ENCODE measurements at regions not wholly inside any gene's neighbourhood (a gene's known extent, or its start where the extent isn't known, plus 50 kb on each side); places are given as distances from the start of the nearest gene placed in this dataset.

DNA sequence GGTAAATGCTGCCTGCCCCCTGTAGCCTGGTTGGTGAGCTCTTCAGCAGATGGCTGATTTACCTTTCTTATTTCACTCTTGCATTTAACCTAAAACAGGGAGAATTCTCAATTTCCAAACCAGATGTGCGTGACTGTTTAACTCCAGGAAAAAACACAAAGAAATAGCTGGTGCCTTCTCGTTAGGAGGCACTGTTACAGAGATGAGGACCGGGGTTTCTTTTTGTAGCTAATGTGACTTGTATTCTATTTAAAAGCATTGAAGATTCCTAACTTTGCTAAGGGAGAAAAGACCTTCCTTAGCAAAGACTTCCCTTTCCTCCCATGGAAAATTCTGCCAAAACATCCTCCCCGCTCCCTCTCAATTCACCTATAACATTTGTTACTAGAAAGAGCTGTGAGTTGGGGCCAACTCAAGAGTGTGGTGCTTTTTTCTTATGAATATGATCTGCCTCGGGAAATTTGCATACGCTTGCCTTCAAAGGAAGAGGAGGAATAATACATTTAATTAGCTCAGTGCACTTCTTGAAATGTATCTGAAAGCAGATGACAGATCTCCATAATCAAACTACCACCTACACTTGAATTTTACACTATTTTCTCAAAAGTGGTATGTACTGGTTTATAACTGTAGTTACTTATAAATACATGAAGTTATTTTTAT is 102.0 kb upstream of the ARID2 start:
- no peak for DNase-seq (ENCODE audit: low read depth)

DNA sequence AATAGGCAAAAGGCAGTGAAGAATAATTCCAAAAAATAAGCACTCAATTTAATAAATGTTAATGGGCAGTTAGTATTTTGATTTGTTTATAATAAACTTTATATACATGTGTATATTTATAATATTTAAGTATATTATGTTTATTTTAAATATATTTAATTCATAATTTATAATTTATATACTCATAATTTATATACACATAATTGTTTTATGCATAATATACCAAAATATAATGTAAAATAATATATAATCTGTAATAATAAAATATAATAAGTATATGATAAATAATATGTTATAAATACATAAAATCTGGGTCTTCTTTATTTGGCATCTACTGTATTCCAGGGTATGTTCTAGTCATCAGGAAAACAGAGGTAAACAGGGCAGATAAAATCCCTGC is 100.2 kb upstream of the ARID2 start:
- no peak for DNase-seq (ENCODE audit: low read depth)

DNA sequence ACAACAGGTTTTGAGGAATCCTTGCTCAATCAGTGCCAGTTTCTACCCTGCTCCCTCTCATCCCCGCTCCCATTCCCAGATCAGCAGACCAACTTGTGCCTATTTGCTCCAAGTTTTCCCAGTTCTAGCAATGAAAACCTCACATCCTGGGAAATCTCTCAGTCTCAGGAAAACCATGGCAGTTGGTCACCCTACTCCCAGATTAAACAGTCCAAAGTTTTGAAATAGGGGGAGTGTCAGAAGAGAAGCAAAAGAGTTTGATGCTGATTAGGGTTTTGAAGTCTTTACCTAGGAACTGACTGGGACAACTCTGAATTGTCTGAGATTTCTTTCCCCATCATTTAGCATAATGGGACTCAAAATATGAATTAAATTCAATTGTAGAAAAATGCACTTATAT is 95.8 kb upstream of the ARID2 start:
- no peak for DNase-seq (ENCODE audit: low read depth)

DNA sequence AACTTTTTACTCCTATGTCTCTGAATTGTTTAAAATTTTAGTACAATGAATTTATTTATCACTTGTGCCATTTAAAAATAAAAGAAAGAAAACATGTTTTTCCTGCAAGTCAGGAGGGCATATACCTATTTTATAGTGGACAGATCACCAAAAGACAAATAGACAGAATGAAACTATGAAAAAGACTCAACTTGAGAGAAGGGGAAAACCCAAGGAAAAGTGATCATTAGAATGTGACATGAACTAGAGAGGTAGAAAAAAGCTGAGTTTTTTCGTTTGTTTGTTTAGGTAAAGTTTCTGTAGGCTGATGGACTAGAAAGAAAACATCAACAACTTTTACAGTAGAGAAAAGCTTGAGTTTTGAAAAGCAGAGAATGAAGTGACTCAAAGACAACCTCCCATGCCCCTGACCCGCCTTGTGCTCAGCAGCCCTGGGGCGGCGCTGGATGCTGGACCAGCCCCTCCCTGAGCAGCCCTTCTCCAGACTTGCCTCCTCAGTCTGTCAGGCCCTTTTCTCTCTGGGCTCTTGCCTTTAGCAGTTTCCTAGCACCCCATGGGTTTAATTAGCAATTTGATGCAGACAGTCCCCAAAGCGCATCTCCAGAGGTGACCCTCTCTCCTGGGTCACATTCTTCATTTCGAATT is 95.1 kb upstream of the ARID2 start:
- no peak for DNase-seq (ENCODE audit: low read depth)

DNA sequence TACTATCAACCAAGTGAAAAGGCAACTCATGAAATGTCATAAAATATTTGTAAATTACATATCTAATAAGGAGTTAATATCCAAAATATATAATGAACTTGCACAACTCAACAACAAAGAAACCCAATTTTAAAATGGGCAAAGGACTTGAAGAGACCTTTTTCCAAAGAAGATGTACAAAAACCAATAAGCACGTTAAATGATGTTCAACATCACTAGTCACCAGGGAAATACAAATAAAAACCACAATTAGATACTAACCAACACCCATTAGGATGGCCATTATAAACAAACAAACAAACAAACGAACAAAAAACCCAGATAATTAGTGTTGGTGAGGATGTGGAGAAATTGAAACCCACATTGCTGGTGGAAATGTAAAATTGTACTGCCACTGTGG is 92.3 kb upstream of the ARID2 start:
- DNase-seq (ENCODE audit: low read depth), result no peak

DNA sequence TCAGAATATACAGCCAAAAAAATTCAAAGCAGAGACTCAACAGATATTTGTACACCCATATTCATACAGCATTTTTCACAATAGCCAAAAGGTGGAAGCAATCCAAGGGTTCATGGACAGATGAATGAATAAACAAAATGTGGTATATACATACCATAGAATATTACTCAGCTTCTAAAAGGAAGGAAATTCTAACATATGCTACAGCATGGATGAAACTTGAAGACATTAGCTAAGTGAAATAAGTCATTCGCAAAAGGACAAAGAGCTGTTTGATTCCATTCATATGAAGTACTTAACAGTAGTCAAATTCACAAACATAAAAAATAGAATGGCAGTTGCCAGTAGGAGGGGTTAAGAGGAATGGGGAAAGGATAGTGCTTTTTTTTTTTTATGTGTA is 91.8 kb upstream of the ARID2 start:
- no peak for DNase-seq (ENCODE audit: low read depth)

DNA sequence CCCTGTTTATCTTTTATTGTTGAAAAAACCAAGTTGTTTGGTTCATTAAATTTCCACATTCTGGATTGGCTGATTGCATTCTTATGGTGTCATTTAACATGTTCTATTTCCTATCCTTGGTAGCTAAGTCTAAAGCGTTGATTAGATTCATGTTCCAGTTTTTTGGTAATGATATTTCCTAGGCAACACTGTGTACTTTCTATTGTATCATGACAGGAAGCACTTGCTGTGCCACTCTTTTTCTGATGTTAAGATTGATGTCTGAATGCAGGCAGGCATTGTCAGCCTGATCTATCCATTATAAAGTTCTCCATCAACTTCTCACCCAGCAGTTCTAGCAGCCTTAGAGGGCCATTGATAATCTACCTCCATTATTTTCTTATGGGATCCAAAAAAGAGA is 91.1 kb upstream of the ARID2 start:
- DNase-seq (ENCODE audit: low read depth), result no peak

DNA sequence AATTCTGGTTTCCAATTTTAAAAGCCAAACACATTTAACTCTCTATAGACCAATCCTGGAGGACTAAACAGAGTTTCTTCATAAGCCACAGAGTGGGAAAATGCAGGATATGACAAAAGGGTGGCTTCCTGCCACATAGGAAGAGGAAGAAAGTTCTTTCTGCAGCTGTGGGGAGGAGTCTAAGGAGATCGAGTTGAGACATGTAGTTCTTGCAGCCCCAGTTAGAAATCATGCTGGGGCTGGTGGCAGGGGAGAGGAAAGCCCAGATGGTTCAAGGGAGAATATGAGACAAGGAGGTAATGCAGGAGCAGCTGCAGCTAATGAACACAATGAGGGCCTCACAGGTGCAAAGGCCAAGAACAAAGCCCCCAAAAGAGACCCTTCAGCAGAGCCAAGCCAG is 85.0 kb upstream of the ARID2 start:
- DNase-seq (ENCODE audit: low read depth), result no peak

DNA sequence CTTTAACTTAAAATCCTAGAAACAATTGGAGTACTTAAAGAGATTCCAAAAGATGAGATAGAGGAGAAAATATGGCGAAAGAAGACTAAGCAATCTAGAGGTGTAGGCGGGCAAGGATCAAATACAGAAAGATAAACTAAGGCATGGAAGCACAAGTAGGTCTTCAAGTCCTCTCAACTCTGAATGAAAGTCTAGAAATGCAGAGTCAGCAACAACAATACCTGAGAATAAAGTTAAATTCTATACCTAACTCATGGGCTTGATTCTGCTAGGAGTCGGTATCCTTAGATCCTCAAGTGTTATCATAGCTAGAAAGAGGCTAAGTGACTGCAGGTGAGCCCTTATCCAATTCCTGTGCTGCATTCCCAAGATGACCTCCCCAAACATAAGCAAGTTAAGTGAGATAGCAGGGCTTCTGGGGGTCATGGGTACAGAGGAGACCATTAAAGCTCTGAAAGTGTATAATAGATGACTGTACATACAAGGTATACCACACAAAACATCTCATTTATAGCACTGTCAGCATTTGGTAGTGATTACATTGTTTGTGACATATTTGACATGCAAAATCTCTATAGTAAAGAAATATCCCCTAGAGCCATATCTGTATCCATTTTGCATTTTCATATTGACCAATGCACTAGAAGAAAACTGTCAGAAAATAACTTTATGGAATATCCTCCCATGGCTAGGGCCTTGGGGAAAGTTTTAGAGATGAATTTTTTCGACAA is 82.5 kb upstream of the ARID2 start:
- no peak for DNase-seq (ENCODE audit: low read depth)

DNA sequence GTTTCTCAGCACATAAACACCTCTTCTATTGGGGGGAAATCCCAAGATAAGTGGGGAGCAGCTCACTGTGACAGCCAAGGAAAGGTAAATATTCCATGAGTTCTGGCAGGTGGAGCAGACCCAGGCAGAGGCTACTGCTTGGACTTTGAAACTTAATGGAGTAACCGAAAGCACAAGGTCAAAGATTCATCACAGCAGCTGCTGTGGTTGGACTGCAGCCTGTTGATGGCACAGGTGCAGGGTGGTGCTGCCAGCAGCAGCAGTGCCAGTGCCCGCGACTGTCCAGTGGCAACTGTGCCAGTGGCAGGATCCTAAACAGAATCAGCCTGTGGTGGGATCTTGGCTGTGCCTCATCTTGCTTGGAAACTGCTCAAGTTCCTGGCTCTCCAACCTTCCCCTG is 81.4 kb upstream of the ARID2 start:
- no peak for DNase-seq (ENCODE audit: low read depth)

DNA sequence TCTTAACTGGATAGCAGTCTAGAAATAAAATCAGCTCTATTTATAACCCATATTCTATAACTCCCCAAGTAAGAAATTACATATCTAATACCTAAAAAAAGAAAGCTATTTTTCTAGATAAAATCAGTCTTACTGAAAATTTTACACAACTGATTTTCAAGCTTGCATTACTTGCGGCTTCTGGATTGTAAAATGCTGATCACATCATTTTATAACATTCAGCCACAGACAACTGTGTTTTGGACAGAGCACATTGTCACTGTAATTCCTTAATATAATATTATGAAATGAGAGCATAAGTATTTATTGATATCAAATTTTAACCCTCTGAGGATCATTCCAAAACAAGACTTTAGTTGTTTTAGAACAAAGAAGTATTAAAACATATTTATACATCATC is 78.5 kb upstream of the ARID2 start:
- DNase-seq (ENCODE audit: low read depth), result no peak

DNA sequence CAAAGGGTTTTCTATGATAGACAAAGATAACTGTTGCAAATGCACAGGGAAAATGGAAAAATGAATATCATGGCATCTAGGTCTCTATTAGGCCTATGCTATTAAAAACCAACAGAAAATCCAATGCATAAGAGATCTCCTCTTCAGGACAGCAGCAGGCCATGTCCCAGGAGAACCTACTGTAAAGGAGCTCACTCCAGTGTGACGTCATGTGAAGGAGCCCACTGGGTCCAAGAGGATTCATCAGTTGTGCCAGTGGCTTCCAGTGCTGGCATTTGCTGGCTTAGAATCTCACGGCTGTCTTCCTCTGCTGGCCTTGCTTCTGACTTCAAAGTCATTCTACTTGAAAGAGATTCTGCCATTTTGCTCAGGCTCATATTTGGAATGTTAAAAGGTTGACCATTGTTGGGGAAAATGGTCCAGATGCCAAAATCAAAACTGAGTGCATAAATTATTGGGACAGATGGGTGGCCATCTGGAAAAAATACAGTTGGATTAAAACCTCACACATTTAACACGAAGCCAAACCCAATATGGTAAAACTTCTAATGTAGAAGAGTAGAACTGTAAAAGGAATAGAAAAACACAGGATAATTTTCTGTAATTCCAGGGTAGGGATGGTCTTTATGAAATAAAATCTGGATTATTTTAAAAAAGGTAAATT is 75.4 kb upstream of the ARID2 start:
- no peak for DNase-seq (ENCODE audit: low read depth)

DNA sequence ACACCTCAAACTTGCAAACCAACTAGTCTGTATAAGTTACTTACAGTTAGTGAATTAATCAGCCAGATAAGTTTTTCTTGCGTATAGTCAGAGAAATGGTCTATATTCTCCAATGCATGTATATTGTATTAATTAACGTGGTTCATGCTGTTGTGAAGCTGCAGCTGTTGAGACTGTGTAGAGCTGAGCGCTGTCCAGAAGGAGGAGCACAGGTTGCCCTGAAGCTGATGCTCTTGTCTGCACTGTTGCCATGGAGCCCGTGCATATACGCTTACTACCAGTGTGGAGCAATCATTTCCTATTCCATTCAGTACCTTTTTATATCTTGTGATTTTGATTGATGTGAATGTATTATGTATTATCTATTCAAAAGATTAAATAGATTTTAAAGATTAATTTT is 74.3 kb upstream of the ARID2 start:
- peak; percentile 11 for DNase-seq (ENCODE audit: low read depth)

DNA sequence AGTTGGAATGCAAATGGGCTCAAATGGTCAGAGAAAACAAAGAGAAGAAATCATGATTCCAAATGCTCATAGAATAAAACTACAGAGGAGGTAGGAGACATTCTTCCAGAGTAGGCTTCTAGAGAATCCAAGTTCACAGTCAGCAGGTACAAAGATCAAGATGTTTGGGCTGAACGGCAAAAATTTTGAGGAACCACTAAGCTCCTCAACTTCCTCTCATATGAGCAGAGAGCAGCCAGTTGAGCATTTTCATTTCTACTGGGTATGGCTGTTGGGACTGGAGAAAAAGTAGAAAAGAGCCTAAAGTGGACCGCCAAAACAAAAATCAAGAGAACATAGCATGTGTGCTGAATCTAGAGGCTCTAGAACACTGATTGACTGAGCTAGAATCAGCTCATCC is 73.8 kb upstream of the ARID2 start:
- DNase-seq (ENCODE audit: low read depth), result no peak

DNA sequence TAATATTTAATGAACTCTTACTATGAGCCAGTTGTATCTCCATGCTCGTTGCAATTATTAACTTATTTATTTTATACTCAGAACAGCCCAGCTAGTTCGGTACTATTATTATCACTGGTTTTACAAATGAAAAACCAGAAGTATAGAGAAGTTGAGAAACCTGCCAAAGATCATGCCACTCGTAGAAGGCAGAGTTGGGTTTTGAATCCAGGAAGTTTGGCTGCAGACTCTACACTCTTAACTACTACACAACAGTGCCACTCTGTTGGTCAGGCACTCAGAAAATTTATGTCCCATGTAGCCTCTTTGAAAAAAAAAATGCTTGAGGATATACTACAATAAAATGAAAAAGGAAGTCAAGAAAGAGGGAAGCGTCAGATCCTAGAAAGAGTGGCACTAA is 71.5 kb upstream of the ARID2 start:
- DNase-seq (ENCODE audit: low read depth), result no peak

DNA sequence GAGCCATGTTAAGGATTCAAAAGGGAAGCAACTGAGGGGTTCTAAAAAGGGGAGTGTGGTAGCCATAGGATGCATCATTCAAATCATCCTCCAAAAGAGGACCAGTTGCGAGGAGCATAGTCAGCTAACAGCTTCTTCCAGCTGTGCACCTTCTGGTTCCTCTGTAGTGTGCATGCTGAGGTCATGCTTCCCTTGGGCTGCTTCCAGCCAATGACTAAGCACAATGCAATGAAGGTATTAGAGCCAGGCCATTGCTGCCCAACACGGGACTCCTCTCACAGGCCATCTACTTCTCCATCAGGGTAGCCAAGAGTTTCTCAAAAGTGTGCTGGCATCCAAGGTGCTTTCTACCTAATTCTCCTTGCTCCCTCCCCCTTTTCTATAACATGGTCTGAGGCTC is 69.2 kb upstream of the ARID2 start:
- no peak for DNase-seq (ENCODE audit: low read depth)

DNA sequence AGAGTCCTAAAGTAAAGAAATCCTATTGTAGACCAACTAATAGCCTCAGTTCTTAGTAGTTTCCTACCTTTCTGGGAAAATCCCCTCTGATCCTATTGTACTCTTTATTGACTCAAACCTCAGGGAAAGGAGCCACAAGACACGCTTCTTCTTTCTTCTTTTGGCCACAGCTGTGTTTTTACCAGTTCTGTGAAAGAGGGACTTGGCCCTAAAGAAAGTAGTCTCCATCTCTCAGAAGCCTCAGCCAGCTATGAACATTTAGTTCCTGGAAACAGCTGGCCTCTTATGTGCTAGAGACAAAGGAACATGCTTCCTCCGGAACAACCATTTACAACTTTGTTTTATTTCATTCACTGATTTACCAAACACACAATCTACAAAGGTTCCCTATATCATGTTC is 66.1 kb upstream of the ARID2 start:
- DNase-seq (ENCODE audit: low read depth), result no peak

DNA sequence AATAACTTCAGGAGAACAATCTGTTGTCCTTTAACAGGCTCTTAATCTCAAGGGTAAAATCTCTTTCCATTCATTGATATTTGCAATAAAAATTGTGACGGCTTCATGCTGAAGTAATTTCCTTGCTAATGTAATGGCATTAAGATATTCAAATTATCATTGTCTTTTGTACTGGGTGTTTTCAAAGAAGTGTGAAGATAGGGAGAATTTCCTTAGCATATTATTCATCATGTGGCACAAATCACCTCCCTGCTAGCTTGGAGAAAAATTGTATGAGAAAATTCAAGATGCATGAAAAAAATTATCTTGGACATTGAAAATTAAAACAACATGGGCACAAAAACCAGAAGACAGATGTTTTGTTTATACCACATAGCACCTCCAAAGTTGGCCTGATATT is 63.6 kb upstream of the ARID2 start:
- no peak for DNase-seq (ENCODE audit: low read depth)

DNA sequence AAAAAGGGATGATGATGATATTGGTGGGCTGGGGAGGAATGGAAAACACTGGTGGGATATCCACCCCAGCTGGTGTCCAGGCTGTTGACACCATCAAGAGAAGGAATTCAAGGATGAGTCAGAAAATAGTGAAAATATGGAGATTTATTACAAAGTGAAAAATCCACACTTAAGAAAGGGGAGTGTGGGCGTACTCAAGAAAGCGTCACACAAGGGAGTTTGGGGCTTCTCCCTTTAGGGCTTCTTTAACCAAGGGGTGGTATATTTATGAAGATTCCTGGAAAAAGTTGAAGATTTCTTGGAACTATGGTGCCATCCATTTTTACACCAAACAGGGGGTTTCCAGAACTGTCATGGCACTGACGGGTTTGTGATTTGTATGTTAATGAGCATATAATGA is 63.1 kb upstream of the ARID2 start:
- no peak for DNase-seq (ENCODE audit: low read depth)

DNA sequence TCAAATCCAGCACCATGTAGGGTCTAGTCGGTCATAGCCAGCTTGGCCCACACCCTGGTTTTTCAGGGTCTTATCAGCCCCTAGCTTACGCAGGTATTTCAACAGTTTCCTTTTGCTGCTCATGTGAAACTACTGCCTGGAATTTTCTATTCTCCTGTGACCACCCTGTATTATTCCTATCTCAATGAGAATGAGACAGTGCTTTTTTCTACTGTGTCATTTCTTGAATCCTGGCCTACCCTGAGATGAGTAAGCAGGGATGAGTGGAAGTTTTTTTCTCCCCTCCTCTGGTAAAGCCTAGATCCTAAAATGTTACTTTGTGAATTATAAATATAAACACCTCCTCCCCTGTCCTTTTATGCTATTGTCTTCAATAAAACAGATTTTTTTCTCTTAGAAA is 62.7 kb upstream of the ARID2 start:
- DNase-seq (ENCODE audit: low read depth), result no peak

DNA sequence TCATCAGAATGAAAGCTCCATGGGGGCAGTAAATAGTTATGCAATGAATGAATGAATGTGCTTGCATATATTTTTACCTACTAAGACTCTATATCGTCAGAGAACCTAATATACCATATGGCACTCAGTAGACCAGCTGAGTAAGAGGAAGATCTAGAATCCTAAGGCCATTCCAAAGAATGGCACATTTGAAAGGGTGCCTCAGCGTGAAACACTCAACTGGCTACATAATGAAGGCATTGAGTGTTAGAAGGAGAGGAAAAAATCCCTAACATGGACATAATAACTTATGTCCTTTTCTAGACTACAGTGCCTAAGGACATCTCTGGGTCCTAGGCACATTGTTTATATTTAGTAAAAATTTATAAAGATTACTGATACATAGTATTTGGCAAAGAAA is 61.7 kb upstream of the ARID2 start:
- no peak for DNase-seq (ENCODE audit: low read depth)

DNA sequence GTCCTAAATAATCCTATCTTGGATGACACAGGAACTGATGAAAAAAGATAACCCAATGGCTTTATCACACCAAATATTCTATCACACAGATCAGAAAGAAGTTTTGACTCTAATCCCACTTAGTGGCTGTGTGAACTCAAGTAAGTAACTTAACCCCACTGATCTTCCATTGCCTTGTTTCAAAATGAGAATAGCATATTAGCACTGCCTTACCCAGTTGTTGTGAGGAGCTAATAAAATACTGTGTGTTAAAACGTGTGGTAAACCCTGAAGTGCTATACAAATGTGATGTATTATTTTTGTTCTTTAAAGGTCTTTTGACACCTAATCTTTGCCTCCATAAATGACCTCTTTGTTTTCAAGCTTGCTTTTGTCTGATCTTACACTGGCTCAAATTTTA is 60.9 kb upstream of the ARID2 start:
- DNase-seq (ENCODE audit: low read depth), result no peak

DNA sequence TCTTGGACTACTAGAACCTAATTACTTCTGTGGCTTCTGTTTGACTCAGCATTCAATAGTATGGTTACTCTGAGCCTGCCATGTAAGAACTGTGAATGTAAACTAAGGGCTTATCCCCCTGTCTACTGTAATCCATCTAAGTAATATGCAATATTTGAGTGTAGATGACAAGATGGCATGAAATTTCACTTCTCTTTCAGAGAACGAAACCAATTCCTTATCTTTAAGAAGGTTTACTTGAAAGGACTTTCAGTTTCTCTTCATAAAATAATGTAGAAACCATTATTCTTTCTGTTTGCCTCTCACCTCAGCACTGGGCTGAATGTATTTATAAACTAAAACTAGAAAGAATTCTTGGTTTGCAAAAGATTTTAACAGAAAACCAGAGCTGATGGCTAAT is 60.4 kb upstream of the ARID2 start:
- DNase-seq (ENCODE audit: low read depth), result no peak
